ENCODE measurements at regions not wholly inside any gene's neighbourhood (a gene's known extent, or its start where the extent isn't known, plus 50 kb on each side); places are given as distances from the start of the nearest gene placed in this dataset.

DNA sequence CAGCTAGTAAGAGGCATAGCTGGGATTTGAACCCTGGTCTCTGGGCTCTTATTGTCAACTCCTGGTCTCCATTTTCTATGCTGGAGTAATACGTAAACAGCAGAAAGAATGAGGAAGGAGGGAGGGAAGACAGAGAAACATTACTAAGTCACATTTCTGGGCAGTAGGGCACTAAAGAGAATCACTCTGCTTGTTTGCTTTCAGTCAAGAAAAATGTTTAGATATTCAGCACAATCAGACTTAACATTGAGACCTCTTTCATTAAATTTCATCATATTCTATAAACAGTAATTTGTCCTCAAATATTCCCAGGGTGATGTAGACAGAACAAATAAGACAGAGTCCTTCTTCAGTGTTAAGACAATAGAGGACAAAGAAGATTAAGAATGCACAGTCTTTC, 67.7 kb upstream of the BNC1 start:
- peaks cover 22% of the 10 kb centered on the region for H3K4me1 ChIP-seq (replicated peaks; ENCODE audit: insufficient read depth)

DNA sequence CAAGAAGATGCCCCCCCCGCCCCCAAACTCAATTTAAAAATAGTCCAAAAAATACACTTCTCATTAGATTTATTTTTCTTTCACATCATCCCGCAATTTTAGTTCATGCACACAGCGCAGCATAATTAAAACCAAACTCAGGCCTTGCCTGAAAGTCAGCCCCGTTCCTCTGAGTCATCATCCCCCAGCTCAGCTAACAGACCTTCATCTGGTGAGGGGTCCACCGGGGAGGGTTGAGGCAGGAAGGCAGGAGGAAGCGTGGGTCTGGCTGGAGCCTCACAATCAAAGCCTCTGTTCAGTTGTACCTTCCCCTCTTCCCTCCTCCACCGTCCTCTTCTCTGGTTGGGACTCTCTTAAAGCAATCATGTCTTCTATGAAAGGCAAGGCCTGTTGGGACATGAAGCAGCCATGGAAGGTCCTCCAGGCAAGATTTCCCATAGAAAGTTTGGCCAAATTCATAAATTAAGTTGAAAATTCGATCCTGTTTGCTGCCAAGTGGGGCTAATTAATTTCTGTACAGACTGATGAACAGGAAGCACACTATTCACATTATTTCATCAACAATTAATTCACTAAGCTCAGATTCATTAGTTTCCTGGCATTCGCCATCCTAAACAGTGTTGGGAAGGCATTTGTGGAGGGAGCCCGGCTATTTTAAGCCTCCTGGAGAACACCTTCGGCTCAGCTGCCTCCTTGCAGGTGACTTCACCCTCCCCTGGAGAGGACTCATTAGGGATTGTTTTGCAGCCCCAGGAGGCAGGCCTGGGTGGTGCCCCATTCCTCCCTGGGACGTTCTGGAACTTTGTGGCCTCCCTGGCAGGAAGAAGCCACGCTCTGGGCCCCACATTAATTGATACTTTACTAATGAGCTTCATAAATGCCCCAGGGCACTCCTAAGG, 72.3 kb upstream of the BNC1 start:
- no peaks in the 10 kb centered on the region for H3K27me3 ChIP-seq (ENCODE audit: insufficient read depth, low read depth)
- DNase-seq: no peak
- TF ChIP-seq, protein P1, sequence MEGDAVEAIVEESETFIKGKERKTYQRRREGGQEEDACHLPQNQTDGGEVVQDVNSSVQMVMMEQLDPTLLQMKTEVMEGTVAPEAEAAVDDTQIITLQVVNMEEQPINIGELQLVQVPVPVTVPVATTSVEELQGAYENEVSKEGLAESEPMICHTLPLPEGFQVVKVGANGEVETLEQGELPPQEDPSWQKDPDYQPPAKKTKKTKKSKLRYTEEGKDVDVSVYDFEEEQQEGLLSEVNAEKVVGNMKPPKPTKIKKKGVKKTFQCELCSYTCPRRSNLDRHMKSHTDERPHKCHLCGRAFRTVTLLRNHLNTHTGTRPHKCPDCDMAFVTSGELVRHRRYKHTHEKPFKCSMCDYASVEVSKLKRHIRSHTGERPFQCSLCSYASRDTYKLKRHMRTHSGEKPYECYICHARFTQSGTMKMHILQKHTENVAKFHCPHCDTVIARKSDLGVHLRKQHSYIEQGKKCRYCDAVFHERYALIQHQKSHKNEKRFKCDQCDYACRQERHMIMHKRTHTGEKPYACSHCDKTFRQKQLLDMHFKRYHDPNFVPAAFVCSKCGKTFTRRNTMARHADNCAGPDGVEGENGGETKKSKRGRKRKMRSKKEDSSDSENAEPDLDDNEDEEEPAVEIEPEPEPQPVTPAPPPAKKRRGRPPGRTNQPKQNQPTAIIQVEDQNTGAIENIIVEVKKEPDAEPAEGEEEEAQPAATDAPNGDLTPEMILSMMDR (conservative IDR thresholded peaks at IDR 0.05): no peak
- TF ChIP-seq EZH2 (IDR thresholded peaks at IDR 0.05; ENCODE audit: low read depth): no peak
- no peaks in the 10 kb centered on the region for H3K36me3 ChIP-seq (ENCODE audit: low read depth)
- CTCF ChIA-PET: interaction anchor here (0.7 kb wide), 1 partner anchor 373 kb away, joined by 5 read pairs; no protein-coding TSS in a partner anchor
- peaks cover 15% of the 10 kb centered on the region for H3K4me1 ChIP-seq (replicated peaks; ENCODE audit: insufficient read depth)
- H3F3A ChIP-seq (ENCODE audit: insufficient read depth, low read depth): peaks cover 16% of the 10 kb centered on the region
- H2AFZ ChIP-seq: no peak overlapping the region
- no peak overlapping the region for H3K27ac ChIP-seq
- no peak overlapping the region for H3K4me3 ChIP-seq
- intact Hi-C loops (cut with micrococcal nuclease; ENCODE audit: unreplicated experiment): no loop called here
- POLR2A ChIA-PET (ENCODE audit: unreplicated experiment): interaction anchor here (0.6 to 1.1 kb wide), 3 partner anchors 16 to 71 kb away, joined by 3 read pairs; no protein-coding TSS in a partner anchor
- no peak overlapping the region for H3K4me2 ChIP-seq
- H4K20me1 ChIP-seq (ENCODE audit: insufficient read depth): no peaks in the 10 kb centered on the region
- no peaks in the 10 kb centered on the region for H3K9me3 ChIP-seq (ENCODE audit: insufficient read depth, low read depth)
- no peaks in the 10 kb centered on the region for H3K79me2 ChIP-seq (ENCODE audit: low read depth)
- no peaks in the 10 kb centered on the region for H3K9me2 ChIP-seq (ENCODE audit: insufficient read depth)
- BruUV-seq (replicated peaks): no TSS peak

More for the DNA sequence above, 67.7 kb upstream of the BNC1 start:
- Histone ChIP-seq H3K4me2 (peak overlapping the region; percentile 54), H4K20me1 (ENCODE audit: insufficient read depth) (no peaks in the 10 kb centered on the region), H3F3A (ENCODE audit: insufficient read depth, low read depth) (peaks cover 21% of the 10 kb centered on the region), H3K27ac (peak overlapping the region; percentile 91), H3K27me3 (ENCODE audit: insufficient read depth, low read depth) (no peaks in the 10 kb centered on the region), H3K4me3 (no peak overlapping the region), H3K9me2 (ENCODE audit: insufficient read depth) (no peaks in the 10 kb centered on the region), H3K36me3 (ENCODE audit: low read depth) (no peaks in the 10 kb centered on the region), H3K9me3 (ENCODE audit: insufficient read depth, low read depth) (no peaks in the 10 kb centered on the region), H3K79me2 (ENCODE audit: low read depth) (no peaks in the 10 kb centered on the region), H2AFZ (peak overlapping the region; percentile 40; the same call in 1 of the 2 replicates)
- intact Hi-C loops (cut with micrococcal nuclease; ENCODE audit: unreplicated experiment): no loop called here
- TF ChIP-seq, protein P1 (conservative IDR thresholded peaks at IDR 0.05): no peak
- TF ChIP-seq EZH2 (IDR thresholded peaks at IDR 0.05; ENCODE audit: low read depth): no peak
- CTCF ChIA-PET: interaction anchor here (0.6 kb wide), 1 partner anchor 350 kb away, joined by 3 read pairs; no protein-coding TSS in a partner anchor
- POLR2A ChIA-PET (ENCODE audit: unreplicated experiment): no interaction called here
- peak in 1 of 2 experiments; percentile 37 for DNase-seq
- no TSS peak for BruUV-seq (replicated peaks)

DNA sequence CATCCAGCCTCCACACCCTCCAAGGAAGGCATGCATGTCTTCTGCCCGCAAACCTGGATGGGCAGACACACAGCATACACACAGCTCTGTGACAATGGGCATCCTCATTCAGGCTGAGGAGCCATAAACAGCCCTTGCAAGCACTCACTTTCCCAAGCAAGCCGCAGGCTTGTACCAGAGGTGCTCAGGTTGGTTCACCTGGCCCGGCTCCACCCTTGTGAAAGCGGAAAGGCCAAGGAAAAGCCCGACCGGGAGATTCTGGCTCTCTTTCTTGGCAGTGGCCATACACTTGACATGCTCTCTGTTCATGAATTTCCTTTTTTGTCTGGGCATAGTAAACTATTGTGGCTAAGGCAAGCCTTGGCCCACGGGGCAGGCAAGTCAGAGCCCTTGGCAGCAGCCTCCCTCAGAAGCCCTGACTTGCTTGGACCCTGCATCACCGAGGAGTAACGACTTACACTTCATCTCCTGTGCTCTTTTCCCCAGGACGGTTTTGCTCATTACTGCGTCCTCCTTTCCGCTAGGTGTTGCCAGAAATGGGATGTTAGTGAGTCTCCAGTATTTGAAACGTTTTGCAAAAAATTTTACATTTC, 74.6 kb upstream of the BNC1 start:
- intact Hi-C loops (cut with micrococcal nuclease; ENCODE audit: unreplicated experiment): no loop called here
- Histone ChIP-seq H2AFZ (no peak overlapping the region), H3K9me2 (ENCODE audit: insufficient read depth) (no peaks in the 10 kb centered on the region), H3K79me2 (ENCODE audit: low read depth) (no peaks in the 10 kb centered on the region), H3F3A (ENCODE audit: insufficient read depth, low read depth) (no peaks in the 10 kb centered on the region), H3K4me3 (no peak overlapping the region), H3K4me2 (no peak overlapping the region), H4K20me1 (ENCODE audit: insufficient read depth) (no peaks in the 10 kb centered on the region), H3K4me1 (replicated peaks; ENCODE audit: insufficient read depth) (0 out of 2 replicates have a peak, but pooled peaks cover 1% of the 10 kb centered on the region), H3K27me3 (ENCODE audit: insufficient read depth, low read depth) (no peaks in the 10 kb centered on the region), H3K36me3 (ENCODE audit: low read depth) (no peaks in the 10 kb centered on the region), H3K27ac (no peak overlapping the region), H3K9me3 (ENCODE audit: insufficient read depth, low read depth) (no peaks in the 10 kb centered on the region)
- BruUV-seq (replicated peaks): no TSS peak
- POLR2A ChIA-PET (ENCODE audit: unreplicated experiment): no interaction called here
- CTCF ChIA-PET: interaction anchor here (0.6 kb wide), 1 partner anchor 47 kb away, joined by 3 read pairs; no protein-coding TSS in a partner anchor
- no peak for DNase-seq
- no peak for TF ChIP-seq EZH2 (IDR thresholded peaks at IDR 0.05; ENCODE audit: low read depth)
- TF ChIP-seq, protein P1 (conservative IDR thresholded peaks at IDR 0.05): no peak

Data from PC-9 (cell line).